ENCODE measurements at regions not wholly inside any gene's neighbourhood (a gene's known extent, or its start where the extent isn't known, plus 50 kb on each side); places are given as distances from the start of the nearest gene placed in this dataset.

- Histone ChIP-seq H3K4me3 (ENCODE audit: low read depth in 2 of 2, low read length in 2 of 2) (no peak overlapping the region), H3K36me3 (ENCODE audit: control insufficient read depth, insufficient read depth, low read length) (no peaks in the 10 kb centered on the region), H3K4me1 (ENCODE audit: control insufficient read depth, insufficient read depth, low read length) (no peaks in the 10 kb centered on the region), H3K27ac (ENCODE audit: low read length) (no peak overlapping the region), H3K9me3 (ENCODE audit: control insufficient read depth, insufficient read depth, low read depth, low read length) (no peaks in the 10 kb centered on the region), H3K27me3 (ENCODE audit: control insufficient read depth, insufficient read depth, low read length) (no peaks in the 10 kb centered on the region)
- POLR2A ChIA-PET = no interaction called here
- no TSS peak for BruUV-seq (replicated peaks)
- ATAC-seq (no peak), DNase-seq (ENCODE audit: low read depth, low spot score) (no peak)
- no peak for TF ChIP-seq TCF7L2 (IDR thresholded peaks at IDR 0.05; ENCODE audit: low read depth, low read length)
- no peak for TF ChIP-seq REST (IDR thresholded peaks at IDR 0.05; ENCODE audit: insufficient read depth in 1 of 2, low read depth in 2 of 2, low read length in 1 of 2)
- no peak for TF ChIP-seq SIN3A (IDR thresholded peaks at IDR 0.05; ENCODE audit: borderline replicate concordance, insufficient read depth, low read depth, low read length)
- TF ChIP-seq CTCF (IDR thresholded peaks at IDR 0.05) = no peak
- no peak for TF ChIP-seq POLR2AphosphoS5 (IDR thresholded peaks at IDR 0.05; ENCODE audit: low read depth, low read length)
- intact Hi-C loops (cut with micrococcal nuclease; ENCODE audit: unreplicated experiment) (no loop called here), in situ Hi-C loops (cut with HindIII; ENCODE audit: low pct_unique_long_range_greater_than_20kb, low sequenced_read_pairs) (no loop called here)
- CTCF ChIA-PET = no interaction called here
These were observed 812.1 kb upstream of the NOVA1 start for GRCh38 chr14:27409944-27410343.

GRCh38 chr14:27410981-27411380 is 813.1 kb upstream of the NOVA1 start:
- H3K4me1 ChIP-seq (ENCODE audit: control insufficient read depth, insufficient read depth, low read length) = no peaks in the 10 kb centered on the region

More at GRCh38 chr14:27410981-27411380, 813.1 kb upstream of the NOVA1 start:
- CTCF ChIA-PET = no interaction called here
- H3K9me3 ChIP-seq (ENCODE audit: control insufficient read depth, insufficient read depth, low read depth, low read length) = no peaks in the 10 kb centered on the region; the same call in 1 of the 2 replicates
- H3K27ac ChIP-seq (ENCODE audit: low read length) = no peak overlapping the region
- no peak overlapping the region for H3K4me3 ChIP-seq (ENCODE audit: low read depth in 2 of 2, low read length in 2 of 2)
- BruUV-seq (replicated peaks) = no TSS peak
- ATAC-seq (no peak), DNase-seq (ENCODE audit: low read depth, low spot score) (no peak)
- POLR2A ChIA-PET = no interaction called here
- TF ChIP-seq CTCF (IDR thresholded peaks at IDR 0.05) (no peak), POLR2AphosphoS5 (IDR thresholded peaks at IDR 0.05; ENCODE audit: low read depth, low read length) (no peak), REST (IDR thresholded peaks at IDR 0.05; ENCODE audit: insufficient read depth in 1 of 2, low read depth in 2 of 2, low read length in 1 of 2) (no peak), TCF7L2 (IDR thresholded peaks at IDR 0.05; ENCODE audit: low read depth, low read length) (no peak), SIN3A (IDR thresholded peaks at IDR 0.05; ENCODE audit: borderline replicate concordance, insufficient read depth, low read depth, low read length) (no peak)
- no peaks in the 10 kb centered on the region for H3K36me3 ChIP-seq (ENCODE audit: control insufficient read depth, insufficient read depth, low read length)
- in situ Hi-C loops (cut with HindIII; ENCODE audit: low pct_unique_long_range_greater_than_20kb, low sequenced_read_pairs) = no loop called here
- intact Hi-C loops (cut with micrococcal nuclease; ENCODE audit: unreplicated experiment) = no loop called here
- H3K27me3 ChIP-seq (ENCODE audit: control insufficient read depth, insufficient read depth, low read length) = no peaks in the 10 kb centered on the region
